PC-9 (cell line): ENCODE measurements at regions not wholly inside any gene's neighbourhood (a gene's known extent, or its start where the extent isn't known, plus 50 kb on each side); places are given as distances from the start of the nearest gene placed in this dataset.

Experiments
- BruUV-seq: library from RNA; stranded (reverse); fragments of 400-500 nt; replicated peaks from 2 replicates; lab custom pipeline; 2021; lab: Mats Ljungman, UMichigan
- CTCF ChIA-PET: fragments of 300-600 bp; sonication (Branson Sonifier 250); formaldehyde crosslinking; loops from one replicate; lab custom pipeline; 2022; ENCODE audit warnings: antibody characterized with exemption; lab: Charles Lee
- POLR2A ChIA-PET: fragments of 300-600 bp; sonication (Branson Sonifier 250); formaldehyde crosslinking; loops from one replicate; lab custom pipeline; 2022; ENCODE audit warnings: antibody characterized with exemption; ENCODE audit not compliant: unreplicated experiment; lab: Charles Lee
- DNase-seq, 2 experiments: peaks; one replicate each; pipeline versions ENCODE4 v3.0.0 to v3.0.0-alpha.2; 2015 to 2022; ENCODE audit warnings: mixed read lengths in 1 of 2
- H2AFZ ChIP-seq: fragments of 200-600 bp; sonication (generic); 2 replicates; pipeline ENCODE4 v1.8.1; 2017; ENCODE audit warnings: antibody characterized with exemption
- H3F3A ChIP-seq: fragments of 200-600 bp; sonication (generic); 2 replicates; pipeline ENCODE4 v1.8.1; 2017; ENCODE audit warnings: antibody characterized with exemption, mild to moderate bottlenecking, low read depth; ENCODE audit not compliant: insufficient read depth
- H3K27ac ChIP-seq: fragments of 200-600 bp; sonication (generic); 2 replicates; pipeline ENCODE4 v1.6.1; 2016; ENCODE audit warnings: mixed run types
- H3K27me3 ChIP-seq: fragments of 200-600 bp; sonication (generic); 2 replicates; pipeline ENCODE4 v1.6.1; 2016; ENCODE audit warnings: low read depth, mixed run types; ENCODE audit not compliant: insufficient read depth
- H3K36me3 ChIP-seq: fragments of 200-600 bp; sonication (generic); 2 replicates; pipeline ENCODE4 v1.6.1; 2016; ENCODE audit warnings: low read depth, mixed run types
- H3K4me1 ChIP-seq: fragments of 200-600 bp; sonication (generic); replicated peaks from 2 replicates; pipeline ENCODE4 v1.6.1; 2016; ENCODE audit warnings: mixed run types; ENCODE audit not compliant: insufficient read depth
- H3K4me2 ChIP-seq: fragments of 200-600 bp; sonication (generic); 2 replicates; pipeline ENCODE4 v1.6.1; 2017; ENCODE audit warnings: mixed run types
- H3K4me3 ChIP-seq: fragments of 200-600 bp; sonication (generic); 2 replicates; pipeline ENCODE4 v1.6.1; 2016; ENCODE audit warnings: mixed run types
- H3K79me2 ChIP-seq: fragments of 200-600 bp; sonication (generic); 2 replicates; pipeline ENCODE4 v1.6.1; 2017; ENCODE audit warnings: low read depth, mixed run types
- H3K9me2 ChIP-seq: fragments of 200-600 bp; sonication (generic); 2 replicates; pipeline ENCODE4 v1.8.1; 2017; ENCODE audit warnings: mild to moderate bottlenecking; ENCODE audit not compliant: insufficient read depth
- H3K9me3 ChIP-seq: fragments of 200-600 bp; sonication (generic); 2 replicates; pipeline ENCODE4 v1.8.1; 2016; ENCODE audit warnings: low read depth; ENCODE audit not compliant: insufficient read depth
- H4K20me1 ChIP-seq: fragments of 200-600 bp; sonication (generic); 2 replicates; pipeline ENCODE4 v1.8.1; 2017; ENCODE audit not compliant: insufficient read depth
- CTCF ChIP-seq: fragments of 200-600 bp; sonication (generic); conservative IDR thresholded peaks from 2 replicates; pipeline ENCODE4 v1.6.1; 2017; ENCODE audit warnings: mixed run types, antibody characterized with exemption, mild to moderate bottlenecking, moderate library complexity
- EZH2 ChIP-seq: fragments of 200-600 bp; sonication (generic); IDR thresholded peaks from 2 replicates; pipeline ENCODE4 v1.8.0; 2017; ENCODE audit warnings: antibody characterized with exemption, low read depth
- intact Hi-C: fragments of 100-400 bp; cut with micrococcal nuclease; formaldehyde crosslinking; loops from one replicate; pipeline ENCODE4 v1.10.0; 2022; ENCODE audit not compliant: unreplicated experiment

GRCh38 chr14:61884711-61885110 is 122.5 kb downstream of the SNAPC1 start:
- DNase-seq = no peak
- intact Hi-C loops = no loop called here
- BruUV-seq = no TSS peak
- no peaks in the 10 kb centered on the region for H3K27me3 ChIP-seq
- no peak overlapping the region for H3K27ac ChIP-seq
- no peaks in the 10 kb centered on the region for H3K36me3 ChIP-seq
- H2AFZ ChIP-seq = peak overlapping the region; percentile 55
- peaks cover 15% of the 10 kb centered on the region; the same call in 1 of the 2 replicates for H3K9me3 ChIP-seq
- POLR2A ChIA-PET = no interaction called here
- H3F3A ChIP-seq = no peaks in the 10 kb centered on the region
- H3K4me1 ChIP-seq = peaks cover 18% of the 10 kb centered on the region
- H4K20me1 ChIP-seq = no peaks in the 10 kb centered on the region
- H3K4me3 ChIP-seq = no peak overlapping the region
- TF ChIP-seq EZH2 (no peak), CTCF (no peak)
- H3K79me2 ChIP-seq = no peaks in the 10 kb centered on the region
- CTCF ChIA-PET = no interaction called here
- H3K4me2 ChIP-seq = no peak overlapping the region
- no peaks in the 10 kb centered on the region for H3K9me2 ChIP-seq

GRCh38 chr14:61885203-61885961 is 123.2 kb downstream of the SNAPC1 start:
- intact Hi-C loops = no loop called here
- TF ChIP-seq CTCF (no peak), EZH2 (no peak)
- POLR2A ChIA-PET = no interaction called here
- Histone ChIP-seq H3F3A (no peaks in the 10 kb centered on the region), H3K79me2 (no peaks in the 10 kb centered on the region), H2AFZ (peak overlapping the region; percentile 55; the same call in 1 of the 2 replicates), H3K27me3 (no peaks in the 10 kb centered on the region), H4K20me1 (no peaks in the 10 kb centered on the region), H3K9me3 (peaks cover 15% of the 10 kb centered on the region; the same call in 1 of the 2 replicates), H3K4me1 (peaks cover 18% of the 10 kb centered on the region), H3K4me2 (0 out of 2 replicates have a peak overlapping the region, but pooled peaks have one; percentile 23), H3K27ac (no peak overlapping the region), H3K36me3 (no peaks in the 10 kb centered on the region), H3K4me3 (no peak overlapping the region), H3K9me2 (no peaks in the 10 kb centered on the region)
- BruUV-seq = no TSS peak
- peak in 1 of 2 experiments; percentile 58 for DNase-seq
- CTCF ChIA-PET = interaction anchor here (0.7 kb wide), 1 partner anchor 241 kb away, joined by 5 read pairs; no protein-coding TSS in a partner anchor

- no peaks in the 10 kb centered on the region for H3K79me2 ChIP-seq
- no peak overlapping the region for H3K4me2 ChIP-seq
- TF ChIP-seq CTCF = no peak
- no peak for TF ChIP-seq EZH2
- H3K4me1 ChIP-seq = peaks cover 18% of the 10 kb centered on the region
- ChIA-PET POLR2A (no interaction called here), CTCF (no interaction called here)
- no peak overlapping the region for H2AFZ ChIP-seq
- no peaks in the 10 kb centered on the region for H4K20me1 ChIP-seq
- H3K27me3 ChIP-seq = no peaks in the 10 kb centered on the region
- peaks cover 7% of the 10 kb centered on the region for H3F3A ChIP-seq
- no TSS peak for BruUV-seq
- H3K4me3 ChIP-seq = no peak overlapping the region
- intact Hi-C loops = no loop called here
- H3K9me2 ChIP-seq = no peaks in the 10 kb centered on the region
- H3K36me3 ChIP-seq = no peaks in the 10 kb centered on the region
- no peak overlapping the region for H3K27ac ChIP-seq
- DNase-seq = no peak
- H3K9me3 ChIP-seq = peaks cover 15% of the 10 kb centered on the region; the same call in 1 of the 2 replicates
Measured at GRCh38 chr14:61887628-61888027, 125.4 kb downstream of the SNAPC1 start.
